ENCODE measurements at regions not wholly inside any gene's neighbourhood (a gene's known extent, or its start where the extent isn't known, plus 50 kb on each side); places are given as distances from the start of the nearest gene placed in this dataset.

DNA sequence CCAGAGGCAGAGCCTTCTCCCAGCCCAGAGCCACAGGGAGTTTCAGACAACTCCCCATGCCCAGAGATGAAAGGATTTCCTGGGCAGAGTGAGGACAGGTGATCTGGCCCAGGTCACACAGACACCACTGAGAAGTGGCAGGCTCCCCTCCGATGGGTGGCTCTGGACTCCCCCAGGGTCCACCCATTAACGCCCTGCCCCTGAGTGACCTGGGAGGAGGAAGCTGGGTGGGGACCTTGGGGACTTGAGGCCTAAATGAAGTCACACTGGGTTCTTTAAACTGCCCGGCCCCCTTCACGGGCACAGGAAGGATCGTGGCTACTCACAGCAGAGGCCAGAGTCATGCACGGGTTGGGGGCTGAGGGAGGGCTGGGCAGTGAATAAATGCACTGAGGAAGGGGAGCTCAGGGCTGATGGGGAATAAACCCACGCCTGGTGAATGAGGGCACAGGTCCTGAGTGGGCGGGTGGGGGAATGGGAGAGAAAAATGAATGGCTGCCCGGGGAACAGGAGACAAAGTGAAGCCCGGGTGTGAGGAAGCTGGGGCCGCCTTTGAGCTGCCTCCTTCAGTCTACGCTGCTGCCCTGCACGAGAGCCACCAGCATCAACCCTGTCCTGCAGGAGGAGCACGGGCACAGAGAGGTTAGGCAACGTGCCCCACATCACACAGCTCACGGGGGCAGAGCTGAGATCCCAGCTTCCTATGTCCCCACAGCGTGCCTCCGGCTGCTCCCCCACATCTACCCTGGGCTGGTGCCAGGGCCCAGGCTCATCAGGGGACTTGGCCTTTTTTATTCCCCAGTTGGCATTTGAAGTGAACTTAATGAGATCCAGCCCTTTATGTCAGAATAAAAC is 404.3 kb downstream of the MATN1 start:
- Histone ChIP-seq H3K4me3 (replicated peaks in 1 of 3; ENCODE audit: insufficient read depth in 1 of 3, low read depth in 2 of 3, low read length in 3 of 3) (no peak overlapping the region), H3K27ac (ENCODE audit: extremely low read length, insufficient read depth, low read length) (no peak overlapping the region), H3K9me3 (ENCODE audit: low read length) (no peaks in the 10 kb centered on the region), H3K9ac (ENCODE audit: insufficient read depth, low read depth, low read length) (no peak overlapping the region), H3K4me2 (ENCODE audit: low read depth, low read length) (no peak overlapping the region), H3K36me3 (replicated peaks in 1 of 2; ENCODE audit: control insufficient read depth in 1 of 2, insufficient read depth in 2 of 2, low read length in 2 of 2) (no peaks in the 10 kb centered on the region), H3K27me3 (ENCODE audit: control insufficient read depth in 1 of 2, insufficient read depth in 2 of 2, low read length in 2 of 2) (peaks cover 0 to 2% of the 10 kb centered on the region in 2 experiments; a peak in 2 of 5 replicates), H4K20me1 (ENCODE audit: insufficient read depth, low read length) (no peaks in the 10 kb centered on the region), H2AFZ (ENCODE audit: low read length) (no peak overlapping the region), H3K79me2 (ENCODE audit: insufficient read depth, low read length) (no peaks in the 10 kb centered on the region), H3K4me1 (ENCODE audit: insufficient read depth, low read length) (no peaks in the 10 kb centered on the region)
- no peak for DNase-seq (ENCODE audit: low spot score)
- in situ Hi-C loops (cut with HindIII; ENCODE audit: extremely low pct_ligation_motif_present, low pct_unique_long_range_greater_than_20kb) (no loop called here), intact Hi-C loops (cut with micrococcal nuclease; ENCODE audit: unreplicated experiment) (no loop called here)
- BruUV-seq (replicated peaks), result no TSS peak
- FAIRE-seq, result no peak
- TF ChIP-seq ZBTB1 (CRISPR knock-in tag; IDR thresholded peaks at IDR 0.05; ENCODE audit: borderline replicate concordance) (no peak), ZNF768 (CRISPR knock-in tag; IDR thresholded peaks at IDR 0.05) (peak; percentile 95)
- ChIA-PET CTCF (ENCODE audit: low intra/inter-chr PET ratio, low total read pairs) (no interaction called here), POLR2A (no interaction called here)
- no peak for ATAC-seq
- WGBS (ENCODE audit: low lambda C conversion rate), result 5% methylated on average over 13 of the region's 18 CpGs

DNA sequence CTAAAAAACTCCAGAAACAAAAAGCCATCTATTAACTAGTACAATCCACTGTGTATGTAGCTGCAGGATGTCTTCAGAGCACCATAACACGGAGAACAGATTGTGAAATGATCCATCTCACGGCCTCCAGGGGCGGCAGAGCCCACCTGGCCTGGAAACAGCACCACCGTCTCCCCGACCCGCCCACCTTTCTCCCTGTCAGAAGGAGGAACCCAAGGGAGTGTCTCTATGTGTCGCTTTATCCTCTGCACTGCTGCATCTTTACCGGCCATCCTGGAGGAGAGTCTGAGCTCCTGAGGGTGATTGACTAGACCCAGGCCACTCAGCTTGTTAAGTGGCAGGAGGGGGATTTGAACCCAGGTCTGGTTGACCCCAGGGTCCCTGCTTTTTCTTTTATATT is 405.0 kb downstream of the MATN1 start:
- no peaks in the 10 kb centered on the region for H3K9me3 ChIP-seq (ENCODE audit: low read length)
- H3K36me3 ChIP-seq (replicated peaks in 1 of 2; ENCODE audit: control insufficient read depth in 1 of 2, insufficient read depth in 2 of 2, low read length in 2 of 2), result no peaks in the 10 kb centered on the region
- ChIA-PET CTCF (ENCODE audit: low intra/inter-chr PET ratio, low total read pairs) (no interaction called here), POLR2A (no interaction called here)
- no peaks in the 10 kb centered on the region for H3K79me2 ChIP-seq (ENCODE audit: insufficient read depth, low read length)
- TF ChIP-seq ZNF253 (CRISPR knock-in tag; IDR thresholded peaks at IDR 0.05; ENCODE audit: borderline replicate concordance), result no peak
- TF ChIP-seq, protein P1, sequence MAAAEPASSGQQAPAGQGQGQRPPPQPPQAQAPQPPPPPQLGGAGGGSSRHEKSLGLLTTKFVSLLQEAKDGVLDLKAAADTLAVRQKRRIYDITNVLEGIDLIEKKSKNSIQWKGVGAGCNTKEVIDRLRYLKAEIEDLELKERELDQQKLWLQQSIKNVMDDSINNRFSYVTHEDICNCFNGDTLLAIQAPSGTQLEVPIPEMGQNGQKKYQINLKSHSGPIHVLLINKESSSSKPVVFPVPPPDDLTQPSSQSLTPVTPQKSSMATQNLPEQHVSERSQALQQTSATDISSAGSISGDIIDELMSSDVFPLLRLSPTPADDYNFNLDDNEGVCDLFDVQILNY (CRISPR knock-in tag; conservative IDR thresholded peaks at IDR 0.05), result no peak
- TF ChIP-seq TBL1XR1 (IDR thresholded peaks at IDR 0.05; ENCODE audit: borderline replicate concordance, low read length, partially characterized antibody), result no peak
- no peak for TF ChIP-seq ZNF792 (CRISPR knock-in tag; IDR thresholded peaks at IDR 0.05)
- no peak for TF ChIP-seq CBX5 (CRISPR knock-in tag; IDR thresholded peaks at IDR 0.05; ENCODE audit: borderline replicate concordance)
- TF ChIP-seq, protein P2, sequence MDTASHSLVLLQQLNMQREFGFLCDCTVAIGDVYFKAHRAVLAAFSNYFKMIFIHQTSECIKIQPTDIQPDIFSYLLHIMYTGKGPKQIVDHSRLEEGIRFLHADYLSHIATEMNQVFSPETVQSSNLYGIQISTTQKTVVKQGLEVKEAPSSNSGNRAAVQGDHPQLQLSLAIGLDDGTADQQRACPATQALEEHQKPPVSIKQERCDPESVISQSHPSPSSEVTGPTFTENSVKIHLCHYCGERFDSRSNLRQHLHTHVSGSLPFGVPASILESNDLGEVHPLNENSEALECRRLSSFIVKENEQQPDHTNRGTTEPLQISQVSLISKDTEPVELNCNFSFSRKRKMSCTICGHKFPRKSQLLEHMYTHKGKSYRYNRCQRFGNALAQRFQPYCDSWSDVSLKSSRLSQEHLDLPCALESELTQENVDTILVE (CRISPR knock-in tag; IDR thresholded peaks at IDR 0.05), result no peak
- TF ChIP-seq SKI (IDR thresholded peaks at IDR 0.05; ENCODE audit: partially characterized antibody), result no peak
- no peak for TF ChIP-seq KLF12 (CRISPR knock-in tag; IDR thresholded peaks at IDR 0.05; ENCODE audit: borderline replicate concordance)
- no peak for TF ChIP-seq CENPT (CRISPR knock-in tag; IDR thresholded peaks at IDR 0.05; ENCODE audit: low read depth)
- TF ChIP-seq ZNF547 (CRISPR knock-in tag; IDR thresholded peaks at IDR 0.05), result no peak
- no peak for TF ChIP-seq ZNF790 (CRISPR knock-in tag; IDR thresholded peaks at IDR 0.05; ENCODE audit: borderline replicate concordance)
- TF ChIP-seq SMAD9 (CRISPR knock-in tag; IDR thresholded peaks at IDR 0.05), result no peak
- TF ChIP-seq THAP11 (CRISPR knock-in tag; IDR thresholded peaks at IDR 0.05), result no peak
- TF ChIP-seq ZBTB7A (CRISPR knock-in tag; IDR thresholded peaks at IDR 0.05), result no peak
- TF ChIP-seq ZNF782 (CRISPR knock-in tag; IDR thresholded peaks at IDR 0.05; ENCODE audit: borderline replicate concordance), result no peak
- TF ChIP-seq ZFX (CRISPR knock-in tag; IDR thresholded peaks at IDR 0.05; ENCODE audit: low read depth), result no peak
- no peak for TF ChIP-seq MEIS1 (CRISPR knock-in tag; IDR thresholded peaks at IDR 0.05; ENCODE audit: borderline replicate concordance)
- ATAC-seq (no peak), FAIRE-seq (no peak), DNase-seq (ENCODE audit: low spot score) (no peak)
- WGBS (ENCODE audit: low lambda C conversion rate), result 2% methylated on average over 8 of the region's 8 CpGs
- H3K4me1 ChIP-seq (ENCODE audit: insufficient read depth, low read length), result no peaks in the 10 kb centered on the region
- H4K20me1 ChIP-seq (ENCODE audit: insufficient read depth, low read length), result no peaks in the 10 kb centered on the region
- H3K27me3 ChIP-seq (ENCODE audit: control insufficient read depth in 1 of 2, insufficient read depth in 2 of 2, low read length in 2 of 2), result peaks cover 3 to 4% of the 10 kb centered on the region in 2 experiments; a peak in 2 of 5 replicates
- H3K9ac ChIP-seq (ENCODE audit: insufficient read depth, low read depth, low read length), result no peak overlapping the region
- in situ Hi-C loops (cut with HindIII; ENCODE audit: extremely low pct_ligation_motif_present, low pct_unique_long_range_greater_than_20kb), result no loop called here
- BruUV-seq (replicated peaks), result no TSS peak
- no peak overlapping the region for H3K27ac ChIP-seq (ENCODE audit: extremely low read length, insufficient read depth, low read length)
- intact Hi-C loops (cut with micrococcal nuclease; ENCODE audit: unreplicated experiment), result no loop called here
- H3K4me3 ChIP-seq (replicated peaks in 1 of 3; ENCODE audit: insufficient read depth in 1 of 3, low read depth in 2 of 3, low read length in 3 of 3), result no peak overlapping the region
- no peak overlapping the region for H3K4me2 ChIP-seq (ENCODE audit: low read depth, low read length)
- no peak overlapping the region for H2AFZ ChIP-seq (ENCODE audit: low read length)
